Mesenteric fat pad (tissue), 1 donor: ENCODE measurements at regions not wholly inside any gene's neighbourhood (a gene's known extent, or its start where the extent isn't known, plus 50 kb on each side); places are given as distances from the start of the nearest gene placed in this dataset.

ENCODE experiments used
- DNase-seq: peaks from one replicate; pipeline ENCODE4 v3.0.0-alpha.2; 2020; ENCODE audit warnings: low spot score
- donor health status: DM: yes; HTN: yes; CAD: no.

GRCh38 chr13:40238761-40239160 is 427.7 kb downstream of the FOXO1 start:
- DNase-seq: no peak

DNA sequence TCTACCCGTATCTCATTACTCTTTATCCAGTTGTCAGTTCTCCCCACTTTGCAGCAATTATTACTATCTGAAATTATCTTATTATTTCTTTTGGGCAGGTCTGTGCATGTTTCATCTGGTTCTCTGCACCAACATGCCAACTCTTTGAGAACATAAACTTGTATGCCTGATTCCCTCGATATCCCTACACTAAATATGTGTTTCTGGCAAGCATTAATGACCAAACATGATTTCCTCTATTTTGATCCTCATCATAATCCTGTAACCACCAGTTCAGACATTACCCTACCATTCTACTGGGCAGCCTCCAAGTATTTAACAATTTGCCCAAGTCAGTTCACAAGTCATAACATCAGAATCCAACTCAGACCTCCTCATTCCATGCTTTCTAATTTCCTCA is 426.1 kb downstream of the FOXO1 start:
- DNase-seq: no peak

GRCh38 chr13:40241125-40241798 is 425.2 kb downstream of the FOXO1 start:
- DNase-seq: no peak

GRCh38 chr13:40243047-40243446 is 423.4 kb downstream of the FOXO1 start:
- DNase-seq: no peak

DNA sequence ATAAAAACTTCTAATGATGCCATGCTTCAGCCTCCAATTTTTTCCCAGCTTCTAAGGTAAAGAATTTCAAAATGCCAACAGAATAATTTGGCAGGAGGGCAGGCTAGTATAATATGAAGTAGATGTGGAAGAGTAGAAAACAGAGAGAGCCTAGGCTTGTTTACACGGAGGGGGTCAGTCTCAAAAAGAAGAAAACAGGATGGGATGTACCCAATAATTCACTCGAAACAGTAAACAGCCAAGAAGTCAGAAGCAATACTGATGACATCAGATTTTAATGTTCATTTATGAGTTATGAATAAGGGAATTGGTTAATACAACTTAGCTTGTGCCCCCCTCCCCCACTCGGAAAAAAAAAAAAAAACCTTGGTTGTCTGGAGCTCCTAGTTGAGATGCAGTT is 422.5 kb downstream of the FOXO1 start:
- DNase-seq: no peak

DNA sequence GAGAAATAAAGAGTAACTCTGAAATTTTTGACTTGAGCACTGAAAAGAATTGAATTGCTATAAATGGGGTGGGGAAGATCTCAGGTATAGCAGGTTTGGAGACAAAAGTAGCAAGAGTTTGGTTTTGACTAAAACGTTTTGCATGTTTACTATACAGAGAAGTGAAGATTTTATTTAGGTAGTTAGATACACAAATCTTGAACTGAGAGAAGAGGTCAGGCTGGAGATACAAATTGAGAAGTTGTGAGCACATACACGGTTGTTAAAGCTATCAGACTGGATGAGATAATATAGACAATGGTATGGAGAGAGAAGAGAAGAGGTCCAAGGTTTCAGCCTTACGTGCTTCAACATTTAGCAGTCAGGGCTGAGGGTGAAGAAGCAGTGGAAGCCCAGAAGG is 420.9 kb downstream of the FOXO1 start:
- no peak for DNase-seq

DNA sequence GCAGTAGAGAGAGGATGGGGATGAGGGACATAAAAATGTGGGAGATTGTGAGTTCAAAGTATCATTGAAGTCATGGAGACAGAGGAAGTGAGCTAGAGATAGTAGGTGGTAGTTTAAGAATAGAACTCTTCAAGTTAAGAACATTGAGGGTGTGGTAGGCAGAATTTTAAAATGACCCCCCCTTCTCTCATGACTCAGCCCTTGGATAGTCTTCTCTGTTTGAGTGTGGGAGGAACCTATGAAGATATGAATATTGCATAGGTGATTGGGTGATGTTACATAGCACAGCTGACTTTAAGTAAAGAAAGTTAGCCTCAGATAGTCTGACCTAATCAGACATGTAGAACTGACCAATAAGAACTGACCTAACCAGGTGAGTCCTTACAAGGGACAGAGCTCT is 418.6 kb downstream of the FOXO1 start:
- DNase-seq: no peak

GRCh38 chr13:40251343-40252032 is 415.0 kb downstream of the FOXO1 start:
- no peak for DNase-seq

GRCh38 chr13:40252241-40252640 is 414.2 kb downstream of the FOXO1 start:
- no peak for DNase-seq

GRCh38 chr13:40252676-40253075 is 413.8 kb downstream of the FOXO1 start:
- DNase-seq: no peak

DNA sequence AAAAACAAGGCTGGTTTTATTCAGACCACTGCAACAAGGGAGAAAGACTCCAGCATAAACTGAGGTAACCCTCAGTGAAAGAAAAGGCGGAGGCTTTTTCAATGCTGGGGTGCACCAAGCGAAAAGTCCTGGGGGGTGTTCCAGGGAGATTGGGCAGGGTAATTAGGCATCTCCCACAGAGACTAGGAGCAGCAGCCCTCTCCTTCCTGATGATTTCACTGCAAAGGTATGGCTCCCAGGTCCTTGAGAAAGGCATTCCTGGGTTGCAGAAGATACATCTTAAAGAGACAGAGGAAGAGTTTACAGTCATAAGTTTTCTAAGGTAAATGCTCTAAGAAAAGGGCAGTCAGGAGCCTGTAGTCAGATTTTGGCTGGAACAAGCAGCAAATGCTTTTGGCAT is 412.0 kb downstream of the FOXO1 start:
- no peak for DNase-seq

GRCh38 chr13:40255551-40255950 is 410.9 kb downstream of the FOXO1 start:
- no peak for DNase-seq

GRCh38 chr13:40259899-40260298 is 406.5 kb downstream of the FOXO1 start:
- no peak for DNase-seq

GRCh38 chr13:40261336-40261735 is 405.1 kb downstream of the FOXO1 start:
- no peak for DNase-seq

DNA sequence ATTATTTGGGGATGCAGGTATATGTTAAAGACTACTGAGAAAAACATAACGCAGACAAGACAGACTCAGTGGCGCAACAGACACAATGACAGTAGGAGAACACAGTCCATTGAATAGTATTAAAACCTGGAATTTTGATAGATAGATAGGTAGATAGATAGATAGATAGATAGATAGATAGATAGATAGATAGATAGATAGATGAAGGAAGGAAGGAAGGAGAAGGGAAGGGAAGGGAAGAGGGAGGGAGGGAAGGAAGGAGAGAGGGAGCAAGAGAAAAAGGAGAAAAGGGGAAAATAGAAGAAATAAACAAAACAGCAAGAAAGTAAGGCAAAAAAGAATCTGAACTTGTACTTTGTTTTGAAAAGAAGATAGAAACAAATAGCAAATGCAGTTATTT is 404.5 kb downstream of the FOXO1 start:
- DNase-seq: no peak

- DNase-seq: no peak
Observed at GRCh38 chr13:40269086-40269485, 397.4 kb downstream of the FOXO1 start.

DNA sequence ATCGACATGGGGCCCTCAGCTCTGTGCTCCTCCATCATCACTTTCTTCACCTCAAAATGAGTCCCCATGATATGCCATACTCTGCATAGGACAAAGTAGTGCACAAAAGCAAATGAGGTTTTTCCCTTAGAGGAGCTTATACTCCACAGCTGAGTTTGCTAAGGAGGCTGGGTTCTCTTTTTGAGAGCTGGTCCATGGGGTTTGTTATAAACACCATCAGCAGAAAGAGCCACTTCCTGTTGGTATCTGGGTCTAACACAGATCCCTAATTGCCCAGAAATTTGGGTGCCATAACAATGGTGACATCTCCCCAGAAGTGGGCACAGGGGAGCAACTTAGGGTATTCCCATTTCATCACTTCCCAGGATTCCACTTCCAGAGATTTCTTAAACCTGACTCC is 395.7 kb downstream of the FOXO1 start:
- DNase-seq: no peak

DNA sequence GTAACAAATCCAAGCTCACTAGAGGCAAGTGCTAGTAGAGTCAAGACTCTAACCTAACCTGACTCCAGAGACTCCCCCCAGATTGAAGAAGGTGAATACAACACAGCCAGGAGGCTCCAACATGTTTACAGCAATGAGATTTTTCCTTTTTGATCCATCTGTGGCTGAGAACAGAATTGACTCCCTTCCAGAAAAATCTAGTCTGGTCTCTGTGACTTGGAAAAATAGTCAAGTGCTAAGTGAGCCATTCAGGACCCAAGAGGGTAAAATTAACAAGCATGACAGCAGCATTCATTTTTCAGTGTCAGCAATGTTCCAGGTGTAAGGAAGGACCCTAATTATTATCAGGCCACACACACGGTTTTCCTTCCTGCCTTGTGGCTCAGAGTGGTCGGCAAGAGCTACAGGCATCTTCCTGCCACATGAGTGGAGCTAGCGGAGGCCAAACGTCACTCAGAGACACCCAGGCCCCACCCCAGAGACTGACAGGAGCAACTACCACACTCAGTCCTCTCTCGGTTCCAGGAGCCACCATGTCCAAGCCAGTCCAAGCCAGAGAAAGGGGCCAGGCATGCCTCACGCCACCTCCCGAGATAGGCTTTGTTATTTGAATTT is 395.1 kb downstream of the FOXO1 start:
- no peak for DNase-seq

- DNase-seq: no peak
Observed at GRCh38 chr13:40271931-40272775, 394.3 kb downstream of the FOXO1 start.

DNA sequence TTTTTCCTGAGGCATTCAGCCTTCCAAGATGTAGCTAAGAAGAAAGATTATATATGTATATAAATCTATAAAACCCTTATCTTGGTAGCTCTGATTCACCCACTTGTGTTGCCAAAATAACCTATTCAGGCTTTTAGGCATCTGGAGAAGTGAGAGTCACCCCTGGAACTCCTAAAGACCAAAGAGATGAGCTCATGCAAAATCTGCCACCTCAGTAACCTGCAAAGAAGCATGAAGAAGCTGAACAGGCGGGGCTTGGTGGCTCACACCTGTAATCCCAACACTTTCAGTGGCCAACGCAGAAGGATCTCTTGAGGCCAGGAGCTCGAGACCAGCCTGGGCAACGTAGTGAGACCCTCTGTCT is 393.7 kb downstream of the FOXO1 start:
- no peak for DNase-seq

- DNase-seq: no peak
Observed at GRCh38 chr13:40273253-40274025, 393.0 kb downstream of the FOXO1 start.
